Muscle layer of duodenum (tissue), 2 donors: ENCODE measurements at regions not wholly inside any gene's neighbourhood (a gene's known extent, or its start where the extent isn't known, plus 50 kb on each side); places are given as distances from the start of the nearest gene placed in this dataset.

Experiments
- H3K27ac ChIP-seq: one replicate; pipeline ENCODE4 v1.7.0; 2013; ENCODE audit warnings: mild to moderate bottlenecking, low read length
- H3K27me3 ChIP-seq: one replicate; pipeline ENCODE4 v1.7.0; 2013; ENCODE audit warnings: low read depth, mild to moderate bottlenecking, control low read depth, low read length
- H3K36me3 ChIP-seq, 2 donors: one replicate each; pipeline ENCODE4 v1.7.0; 2013; ENCODE audit warnings: low read length in 2 of 2, control low read depth in 1 of 2, mild to moderate bottlenecking in 1 of 2; ENCODE audit not compliant: insufficient read depth in 2 of 2, control insufficient read depth in 1 of 2
- H3K4me1 ChIP-seq, 2 donors: one replicate each; pipeline ENCODE4 v1.7.0; 2013; ENCODE audit warnings: low read length in 2 of 2, mild to moderate bottlenecking in 2 of 2, control low read depth in 1 of 2, moderate library complexity in 1 of 2; ENCODE audit not compliant: insufficient read depth in 2 of 2, control insufficient read depth in 1 of 2
- H3K4me3 ChIP-seq, 2 donors: one replicate each; pipeline ENCODE4 v1.7.0; 2013; ENCODE audit warnings: low read length in 2 of 2, low read depth in 1 of 2, mild to moderate bottlenecking in 1 of 2
- H3K9me3 ChIP-seq, 2 donors: one replicate each; pipeline ENCODE4 v1.7.0; 2013; ENCODE audit warnings: low read length in 2 of 2, control low read depth in 1 of 2, mild to moderate bottlenecking in 1 of 2; ENCODE audit not compliant: control insufficient read depth in 1 of 2
- donor health status: healthy.

DNA sequence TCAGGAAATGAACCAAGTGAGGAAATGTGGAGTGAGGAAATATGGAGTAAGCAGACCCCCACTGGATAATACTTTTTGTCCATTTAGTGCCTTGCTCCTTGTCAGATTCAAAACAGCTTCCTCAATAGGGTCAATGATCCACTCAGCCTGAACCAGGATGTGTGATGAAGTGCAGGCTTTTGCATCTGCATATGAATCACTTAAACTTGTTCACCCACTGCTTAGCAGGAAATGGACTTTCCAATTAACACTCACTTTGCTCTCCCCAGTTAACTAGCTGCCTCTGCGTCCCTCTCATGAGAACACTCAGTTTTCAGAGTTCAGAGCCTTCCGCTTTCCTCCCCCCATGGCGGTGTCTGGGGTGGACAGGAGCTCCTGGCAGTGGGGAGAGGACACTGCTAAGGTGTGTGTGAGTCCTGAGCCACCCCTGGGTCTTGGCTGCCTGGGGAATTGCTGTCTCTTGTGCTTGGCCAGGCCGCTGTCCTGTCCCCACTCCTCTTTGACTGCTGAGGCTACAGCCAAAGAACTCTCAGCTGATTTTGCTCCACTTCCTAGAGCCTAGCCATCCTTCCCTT is 621.8 kb downstream of the CDH26 start:
- no peaks in the 10 kb centered on the region for H3K27me3 ChIP-seq
- H3K4me1 ChIP-seq, result no peaks in the 10 kb centered on the region
- H3K36me3 ChIP-seq, result no peaks in the 10 kb centered on the region
- H3K4me3 ChIP-seq, result no peak overlapping the region
- no peaks in the 10 kb centered on the region for H3K9me3 ChIP-seq
- no peak overlapping the region for H3K27ac ChIP-seq

DNA sequence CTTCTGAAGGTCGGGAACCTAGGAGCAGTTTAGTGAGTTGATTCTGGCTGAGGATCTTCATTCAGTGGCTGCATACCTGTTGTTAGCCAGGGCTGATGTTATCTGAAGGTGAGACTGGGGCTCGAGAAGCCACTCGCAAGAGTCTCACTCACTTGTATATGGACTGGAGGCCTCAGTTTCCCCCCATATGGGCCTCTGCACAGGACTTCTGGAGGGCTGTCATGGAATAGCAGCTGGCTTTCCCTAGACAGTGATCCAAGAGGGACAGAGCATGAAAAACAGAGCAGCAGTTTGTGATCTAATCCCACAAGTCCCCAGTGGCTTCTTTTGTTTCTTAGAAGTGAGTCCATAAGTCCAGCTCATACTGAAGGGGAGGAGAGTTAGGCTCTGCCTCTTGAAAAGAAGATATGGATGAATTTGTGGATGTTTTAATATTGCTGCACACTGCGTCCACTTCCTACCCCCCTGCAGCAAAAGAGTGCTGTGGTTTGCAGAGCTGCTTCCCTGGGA is 623.4 kb downstream of the CDH26 start:
- H3K27ac ChIP-seq, result no peak overlapping the region
- no peaks in the 10 kb centered on the region for H3K9me3 ChIP-seq
- no peaks in the 10 kb centered on the region for H3K27me3 ChIP-seq
- H3K4me1 ChIP-seq, result no peaks in the 10 kb centered on the region
- H3K36me3 ChIP-seq, result no peaks in the 10 kb centered on the region
- H3K4me3 ChIP-seq, result no peak overlapping the region

DNA sequence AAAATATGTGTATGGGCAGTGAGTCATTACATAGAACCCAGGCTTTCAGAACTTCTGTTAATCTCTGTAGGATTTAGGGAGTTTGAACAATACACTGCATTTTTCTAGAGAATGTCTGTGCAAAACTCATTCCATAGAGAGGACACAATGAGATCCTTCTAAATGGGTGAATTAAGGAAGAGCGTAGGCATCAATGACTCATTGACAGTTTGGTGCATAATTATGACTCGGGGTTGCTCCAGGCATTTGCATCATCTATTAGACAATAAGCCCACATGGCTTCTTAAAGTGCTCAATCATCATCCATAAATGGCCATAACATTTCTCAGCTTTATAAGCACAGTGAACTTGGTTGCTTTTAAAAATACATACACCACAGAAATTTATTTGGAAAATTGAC is 625.5 kb downstream of the CDH26 start:
- Histone ChIP-seq H3K4me3 (no peak overlapping the region), H3K9me3 (no peaks in the 10 kb centered on the region), H3K27ac (no peak overlapping the region), H3K27me3 (no peaks in the 10 kb centered on the region), H3K4me1 (no peaks in the 10 kb centered on the region), H3K36me3 (no peaks in the 10 kb centered on the region)

DNA sequence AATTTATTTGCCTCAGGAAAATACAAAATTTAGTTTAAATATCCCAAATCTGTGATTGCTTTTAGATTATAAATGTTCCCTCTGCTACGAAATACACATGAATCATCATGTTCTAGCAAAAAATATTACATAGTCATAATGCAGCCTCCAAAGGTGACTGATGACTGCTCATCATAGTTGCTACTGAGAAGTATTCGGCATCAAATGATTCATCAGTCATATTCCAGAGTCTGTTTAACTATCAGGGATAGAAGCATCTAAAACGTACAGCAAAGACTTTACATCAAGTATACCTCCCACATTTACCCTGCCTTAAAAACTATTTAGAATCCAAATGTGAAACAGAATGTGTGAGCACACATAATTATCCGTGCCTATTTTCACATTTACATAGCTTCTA is 626.0 kb downstream of the CDH26 start:
- Histone ChIP-seq H3K4me3 (no peak overlapping the region), H3K27ac (no peak overlapping the region), H3K9me3 (no peaks in the 10 kb centered on the region), H3K4me1 (no peaks in the 10 kb centered on the region), H3K36me3 (no peaks in the 10 kb centered on the region), H3K27me3 (no peaks in the 10 kb centered on the region)

DNA sequence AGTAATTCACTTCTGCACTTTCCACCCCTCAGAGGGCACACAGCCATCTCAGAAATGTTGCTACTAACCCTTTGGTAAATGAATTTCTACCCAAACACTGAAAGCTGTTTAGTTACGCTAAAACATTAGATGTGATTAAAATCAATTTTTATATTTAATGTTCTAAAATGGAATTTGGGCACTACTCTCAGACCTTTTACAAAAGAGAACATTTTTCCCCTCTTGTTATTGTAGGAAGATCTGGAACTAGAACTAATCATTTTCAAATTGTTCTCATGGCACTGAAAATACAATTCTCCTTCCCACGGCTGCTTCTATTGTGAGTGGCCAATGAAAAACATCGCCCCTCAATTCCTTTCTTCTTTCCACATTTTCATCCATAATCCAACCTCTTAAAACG is 627.4 kb downstream of the CDH26 start:
- H3K27ac ChIP-seq, result no peak overlapping the region
- no peaks in the 10 kb centered on the region for H3K36me3 ChIP-seq
- no peaks in the 10 kb centered on the region for H3K27me3 ChIP-seq
- H3K9me3 ChIP-seq, result no peaks in the 10 kb centered on the region
- no peak overlapping the region for H3K4me3 ChIP-seq
- no peaks in the 10 kb centered on the region for H3K4me1 ChIP-seq

DNA sequence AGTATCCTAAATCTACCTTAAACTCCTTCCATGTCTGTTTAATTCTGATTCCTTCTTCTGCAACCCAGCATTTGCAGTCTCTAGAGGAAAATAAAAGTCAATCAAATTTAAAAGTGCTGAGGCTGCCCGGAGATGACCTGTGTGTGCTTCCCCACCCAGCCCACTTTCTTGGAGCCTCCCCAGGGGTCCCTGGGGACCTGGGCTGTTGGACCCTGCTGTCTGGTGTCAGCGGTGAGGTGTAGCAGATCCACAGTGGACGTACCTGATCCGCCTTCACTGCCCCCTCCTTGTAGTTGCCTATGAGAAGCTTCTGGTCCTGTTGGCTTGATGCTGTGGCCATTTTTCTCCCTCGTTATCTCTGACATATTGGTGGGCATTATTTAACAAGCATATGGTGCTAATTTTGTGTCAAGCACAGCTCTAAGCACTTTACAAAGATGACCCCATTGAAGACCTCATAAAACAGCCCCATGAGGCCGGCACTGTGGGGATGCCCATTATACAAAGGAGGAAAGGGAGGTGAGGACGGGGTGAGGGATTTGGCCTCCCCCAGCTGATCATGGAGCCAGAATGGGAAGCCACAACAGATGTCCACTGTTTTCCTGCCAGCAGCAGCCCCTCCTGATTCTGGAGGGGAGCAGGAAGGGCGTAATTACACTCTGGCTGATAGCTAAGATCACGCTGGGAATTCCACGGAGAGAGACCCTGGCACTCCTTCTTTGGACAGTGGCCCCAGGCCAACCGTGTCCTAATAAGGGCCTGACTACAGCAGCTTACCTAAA is 628.2 kb downstream of the CDH26 start:
- no peak overlapping the region for H3K4me3 ChIP-seq
- no peaks in the 10 kb centered on the region for H3K27me3 ChIP-seq
- H3K27ac ChIP-seq, result no peak overlapping the region
- H3K9me3 ChIP-seq, result no peaks in the 10 kb centered on the region
- no peaks in the 10 kb centered on the region for H3K36me3 ChIP-seq
- H3K4me1 ChIP-seq, result no peaks in the 10 kb centered on the region

DNA sequence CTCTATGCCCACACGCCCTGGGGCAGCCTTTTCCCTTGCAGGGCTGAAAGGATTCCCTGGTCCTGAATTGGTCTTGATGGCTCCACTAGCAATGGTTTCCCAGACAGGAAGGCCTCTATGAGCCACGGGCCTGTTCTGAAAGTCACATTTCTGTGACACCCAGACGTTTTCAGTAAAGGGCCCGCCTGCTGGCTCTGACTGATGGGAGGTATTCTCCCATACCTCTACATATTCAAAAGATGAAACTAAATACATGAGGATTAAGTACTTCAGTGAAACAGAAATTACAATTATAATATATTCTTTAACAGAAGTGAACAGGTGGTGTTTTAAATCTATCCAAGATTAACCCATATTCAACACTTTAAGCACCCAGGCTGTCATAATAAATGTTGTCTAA is 629.8 kb downstream of the CDH26 start:
- Histone ChIP-seq H3K9me3 (no peaks in the 10 kb centered on the region), H3K36me3 (no peaks in the 10 kb centered on the region), H3K27ac (no peak overlapping the region), H3K4me1 (no peaks in the 10 kb centered on the region), H3K4me3 (no peak overlapping the region), H3K27me3 (no peaks in the 10 kb centered on the region)

DNA sequence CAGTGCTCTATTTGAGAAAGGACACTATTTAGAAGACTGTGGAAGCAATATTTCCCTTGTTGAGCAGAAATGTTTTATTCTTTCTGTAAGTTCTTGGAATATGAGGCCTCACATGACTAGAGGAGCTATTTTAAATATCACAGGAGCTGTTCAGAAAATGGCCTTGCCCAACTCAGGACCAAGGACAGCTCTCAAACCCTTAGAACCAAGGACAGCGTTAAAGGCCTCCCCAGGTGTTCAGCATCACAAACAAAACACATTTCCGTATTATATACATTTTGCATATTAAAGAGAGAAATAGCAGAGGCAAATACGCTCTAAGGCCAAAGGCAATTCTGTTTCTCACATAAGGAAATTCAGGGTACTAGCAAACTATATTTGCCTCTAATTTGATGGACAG is 631.4 kb downstream of the CDH26 start:
- no peaks in the 10 kb centered on the region for H3K4me1 ChIP-seq
- no peaks in the 10 kb centered on the region for H3K9me3 ChIP-seq
- H3K27ac ChIP-seq, result no peak overlapping the region

DNA sequence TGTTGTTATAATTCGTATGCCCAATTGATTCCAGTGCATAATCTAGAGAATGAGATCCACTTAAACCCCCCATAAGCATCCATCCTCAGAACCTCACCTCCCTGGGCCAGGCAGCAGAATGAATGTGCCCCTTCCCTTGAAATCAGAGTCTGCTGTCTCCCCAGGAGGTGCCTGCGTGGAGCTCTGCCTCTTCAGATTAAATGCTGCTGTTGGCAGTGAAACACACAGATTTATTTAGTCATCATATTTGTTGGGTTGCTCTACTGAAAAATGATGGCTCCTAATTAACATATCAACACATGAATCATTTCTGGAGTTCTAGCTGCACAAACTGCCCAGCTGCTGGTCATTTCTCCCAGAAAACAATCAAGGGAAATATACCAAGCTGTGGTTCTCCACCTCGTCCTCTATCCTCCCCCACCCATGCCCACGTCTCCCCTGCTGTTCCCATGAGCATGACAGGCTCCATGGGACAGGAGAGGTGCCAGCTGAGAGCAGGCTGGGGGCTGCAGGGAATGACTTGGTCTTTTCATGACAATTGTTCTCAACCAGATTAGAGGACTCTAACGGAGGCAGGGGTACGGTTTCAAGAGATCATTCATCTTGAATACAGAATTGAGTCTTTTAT is 633.1 kb downstream of the CDH26 start:
- H3K27ac ChIP-seq, result no peak overlapping the region
- no peak overlapping the region for H3K4me3 ChIP-seq
- no peaks in the 10 kb centered on the region for H3K36me3 ChIP-seq
- no peaks in the 10 kb centered on the region for H3K4me1 ChIP-seq
- H3K9me3 ChIP-seq, result no peaks in the 10 kb centered on the region
- H3K27me3 ChIP-seq, result no peaks in the 10 kb centered on the region

More for the DNA sequence above, 631.4 kb downstream of the CDH26 start:
- H3K27me3 ChIP-seq, result no peaks in the 10 kb centered on the region
- no peaks in the 10 kb centered on the region for H3K36me3 ChIP-seq
- H3K4me3 ChIP-seq, result no peak overlapping the region

DNA sequence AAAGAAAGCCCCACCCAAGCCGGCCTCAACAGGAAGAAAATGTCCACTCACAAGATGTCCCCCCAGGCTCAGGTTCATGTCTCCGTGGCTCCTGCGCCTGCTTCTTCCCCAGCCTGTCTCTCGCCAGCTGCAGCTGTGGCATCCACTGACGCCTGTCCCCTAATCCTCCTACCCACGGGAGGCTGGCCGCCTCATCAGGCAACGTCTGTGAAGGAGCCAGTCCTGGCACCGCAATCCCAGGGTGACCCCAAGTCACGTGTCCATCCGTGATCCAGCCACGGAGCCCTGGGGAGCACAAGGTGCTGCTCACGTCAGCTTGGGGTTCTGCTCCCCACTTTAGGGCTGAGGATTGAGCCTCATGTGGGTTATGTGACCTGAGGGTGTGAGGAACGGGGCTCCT is 640.3 kb downstream of the CDH26 start:
- H3K36me3 ChIP-seq, result no peaks in the 10 kb centered on the region
- H3K27ac ChIP-seq, result no peak overlapping the region
- no peak overlapping the region for H3K4me3 ChIP-seq
- no peaks in the 10 kb centered on the region for H3K4me1 ChIP-seq
- H3K27me3 ChIP-seq, result no peaks in the 10 kb centered on the region
- no peaks in the 10 kb centered on the region for H3K9me3 ChIP-seq

DNA sequence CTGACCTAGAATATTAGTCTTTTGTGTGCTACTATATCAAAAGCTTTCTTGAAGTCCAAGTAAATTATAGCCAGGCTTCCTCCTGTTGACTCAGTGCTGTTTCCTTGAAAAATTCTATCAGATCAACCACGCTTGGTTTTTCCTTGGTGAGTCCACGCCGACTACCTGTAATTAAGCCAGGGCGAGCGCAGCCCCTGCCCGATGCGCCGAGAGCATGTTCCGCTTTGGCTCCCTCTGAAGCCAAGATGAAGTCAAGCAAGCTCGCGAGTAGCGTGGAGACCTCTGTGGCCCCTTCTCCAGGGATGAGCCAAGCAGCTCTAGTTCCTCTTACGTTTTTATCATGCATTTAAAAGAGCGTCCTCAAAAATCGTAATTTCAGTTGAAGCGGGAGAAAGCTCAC is 641.2 kb downstream of the CDH26 start:
- no peaks in the 10 kb centered on the region for H3K9me3 ChIP-seq
- no peaks in the 10 kb centered on the region for H3K4me1 ChIP-seq
- H3K27ac ChIP-seq, result no peak overlapping the region
- no peak overlapping the region for H3K4me3 ChIP-seq
- H3K36me3 ChIP-seq, result no peaks in the 10 kb centered on the region
- H3K27me3 ChIP-seq, result no peaks in the 10 kb centered on the region
